Fibroblast of lung (primary cell): ENCODE measurements at regions not wholly inside any gene's neighbourhood (a gene's known extent, or its start where the extent isn't known, plus 50 kb on each side); places are given as distances from the start of the nearest gene placed in this dataset.

Experiments used
- DNase-seq, 2 donors: peaks; one replicate each; pipeline versions ENCODE4 v3.0.0 to v3.0.0-alpha.2; 2010; ENCODE audit warnings: low read depth in 2 of 2
- H2AFZ ChIP-seq: 2 replicates; pipeline ENCODE4 v1.5.1; 2012; ENCODE audit warnings: low read length, control low read depth, inconsistent platforms
- H3K27ac ChIP-seq: 2 replicates; pipeline ENCODE4 v1.5.1; 2011; ENCODE audit warnings: low read length, control low read depth; ENCODE audit not compliant: insufficient read depth
- H3K27me3 ChIP-seq: 2 replicates; pipeline ENCODE4 v1.5.1; 2011; ENCODE audit warnings: mild to moderate bottlenecking, low read length; ENCODE audit not compliant: control insufficient read depth, insufficient read depth
- H3K36me3 ChIP-seq: 2 replicates; pipeline ENCODE4 v1.5.1; 2011; ENCODE audit warnings: low read length; ENCODE audit not compliant: control insufficient read depth, insufficient read depth
- H3K4me1 ChIP-seq: 2 replicates; pipeline ENCODE4 v1.5.1; 2011; ENCODE audit warnings: low read length; ENCODE audit not compliant: control insufficient read depth, insufficient read depth; ENCODE audit errors: extremely low read depth
- H3K4me2 ChIP-seq: 2 replicates; pipeline ENCODE4 v1.5.1; 2011; ENCODE audit warnings: low read length, control low read depth; ENCODE audit not compliant: insufficient read depth; ENCODE audit errors: extremely low read depth
- H3K4me3 ChIP-seq, 4 experiments: fragments of 200-600 bp in 1 of 4; sonication (generic) in 1 of 4; replicated peaks in 1 of 4; 2 replicates each; pipeline ENCODE4 v1.5.1; 2011 to 2016; ENCODE audit warnings: low read length in 4 of 4, low read depth in 3 of 4, mild to moderate bottlenecking in 3 of 4, control low read depth in 2 of 4, inconsistent platforms in 1 of 4, mixed read lengths in 1 of 4; ENCODE audit not compliant: insufficient read depth in 1 of 4; ENCODE audit errors: control extremely low read depth in 1 of 4
- H3K79me2 ChIP-seq: 2 replicates; pipeline ENCODE4 v1.5.1; 2012; ENCODE audit warnings: mild to moderate bottlenecking, low read length, inconsistent platforms; ENCODE audit not compliant: control insufficient read depth, insufficient read depth
- H3K9ac ChIP-seq: 2 replicates; pipeline ENCODE4 v1.5.1; 2011; ENCODE audit warnings: mild to moderate bottlenecking, low read length, control low read depth; ENCODE audit not compliant: insufficient read depth
- H3K9me3 ChIP-seq: 2 replicates; pipeline ENCODE4 v1.5.1; 2012; ENCODE audit warnings: low read depth, low read length; ENCODE audit not compliant: control insufficient read depth, insufficient read depth
- H4K20me1 ChIP-seq: 2 replicates; pipeline ENCODE4 v1.5.1; 2011; ENCODE audit warnings: low read length; ENCODE audit not compliant: control insufficient read depth, insufficient read depth; ENCODE audit errors: extremely low read depth
- CTCF ChIP-seq, 2 donors: IDR thresholded peaks in 1 of 2; conservative IDR thresholded peaks in 1 of 2; 1 replicate in 1 of 2; 2 replicates in 1 of 2; pipeline ENCODE4 v1.5.1; 2011 to 2012; ENCODE audit warnings: low read length in 2 of 2, control low read depth in 1 of 2, inconsistent platforms in 1 of 2, low read depth in 1 of 2, mild to moderate bottlenecking in 1 of 2
- EZH2 ChIP-seq: IDR thresholded peaks from 2 replicates; pipeline ENCODE4 v1.5.1; 2012; ENCODE audit warnings: low read length, control low read depth, mild to moderate bottlenecking; ENCODE audit errors: missing control alignments

GRCh38 chr12:81962126-81962856 is 203.1 kb upstream of the PPFIA2 start:
- H3K27ac ChIP-seq = no peak overlapping the region
- no peak for TF ChIP-seq EZH2
- TF ChIP-seq CTCF (conservative IDR thresholded peaks at IDR 0.05 in 1 of 2, IDR thresholded peaks at IDR 0.05 in 1 of 2; ENCODE audit: low read depth in 1 of 2, low read length in 2 of 2) = no peak
- no peaks in the 10 kb centered on the region for H4K20me1 ChIP-seq
- H3K79me2 ChIP-seq = no peaks in the 10 kb centered on the region
- no peaks in the 10 kb centered on the region for H3K36me3 ChIP-seq
- DNase-seq = no peak
- H3K9ac ChIP-seq = no peak overlapping the region
- H3K9me3 ChIP-seq = no peaks in the 10 kb centered on the region
- no peak overlapping the region for H3K4me2 ChIP-seq
- H3K27me3 ChIP-seq = no peaks in the 10 kb centered on the region
- no peak overlapping the region for H2AFZ ChIP-seq
- H3K4me3 ChIP-seq = no peak overlapping the region
- H3K4me1 ChIP-seq = no peaks in the 10 kb centered on the region

- Histone ChIP-seq H3K27me3 (no peaks in the 10 kb centered on the region), H3K4me2 (no peak overlapping the region), H3K4me1 (no peaks in the 10 kb centered on the region), H2AFZ (no peak overlapping the region), H3K4me3 (no peak overlapping the region), H3K9me3 (no peaks in the 10 kb centered on the region), H3K79me2 (no peaks in the 10 kb centered on the region), H3K36me3 (no peaks in the 10 kb centered on the region), H3K9ac (no peak overlapping the region), H3K27ac (no peak overlapping the region), H4K20me1 (no peaks in the 10 kb centered on the region)
- no peak for DNase-seq
- TF ChIP-seq EZH2 (no peak), CTCF (conservative IDR thresholded peaks at IDR 0.05 in 1 of 2, IDR thresholded peaks at IDR 0.05 in 1 of 2; ENCODE audit: low read depth in 1 of 2, low read length in 2 of 2) (no peak)
Measured at GRCh38 chr12:81958406-81958805, 199.3 kb upstream of the PPFIA2 start.

GRCh38 chr12:81957631-81958030 is 198.5 kb upstream of the PPFIA2 start:
- Histone ChIP-seq H3K4me2 (no peak overlapping the region), H2AFZ (no peak overlapping the region), H3K9me3 (no peaks in the 10 kb centered on the region), H3K79me2 (no peaks in the 10 kb centered on the region), H3K36me3 (no peaks in the 10 kb centered on the region), H3K9ac (no peak overlapping the region), H3K27ac (no peak overlapping the region), H3K27me3 (no peaks in the 10 kb centered on the region), H3K4me1 (no peaks in the 10 kb centered on the region), H3K4me3 (no peak overlapping the region), H4K20me1 (no peaks in the 10 kb centered on the region)
- DNase-seq = no peak
- TF ChIP-seq CTCF (conservative IDR thresholded peaks at IDR 0.05 in 1 of 2, IDR thresholded peaks at IDR 0.05 in 1 of 2; ENCODE audit: low read depth in 1 of 2, low read length in 2 of 2) (no peak), EZH2 (no peak)
